Naive thymus-derived CD8-positive, alpha-beta T cell (primary cell): ENCODE measurements at regions not wholly inside any gene's neighbourhood (a gene's known extent, or its start where the extent isn't known, plus 50 kb on each side); places are given as distances from the start of the nearest gene placed in this dataset.

ENCODE experiments used
- ATAC-seq, 2 donors: fragments of 150-1000 bp; cut with Tn5 transposase in 1 of 2; sonication (Bioruptor Pico), chemical (Tn5 transposase) in 1 of 2; 1 replicate in 1 of 2; 2 replicates in 1 of 2; pipeline ENCODE4 v1.10.0; 2021; ENCODE audit warnings: mild to moderate bottlenecking in 2 of 2, moderate library complexity in 2 of 2
- POLR2A ChIA-PET: fragments of 350-600 bp; sonication (Branson Sonifier 250); formaldehyde crosslinking; loops from one replicate; lab custom pipeline; 2021; ENCODE audit warnings: antibody characterized with exemption; lab: Charles Lee
- DNase-seq, 10 donors: peaks; one replicate each; pipeline versions ENCODE4 v3.0.0 to v3.0.0-alpha.2; 2020 to 2022
- H3K27ac Mint-ChIP-seq, 10 donors: one replicate each; pipeline ENCODE4 v1.8.0; 2020 to 2022; ENCODE audit warnings: mild to moderate bottlenecking in 10 of 10, mixed read lengths in 10 of 10, moderate library complexity in 4 of 10, inconsistent platforms in 1 of 10
- H3K27me3 Mint-ChIP-seq, 5 donors: one replicate each; pipeline ENCODE4 v1.8.0; 2021 to 2022; ENCODE audit warnings: mixed read lengths in 5 of 5
- H3K36me3 Mint-ChIP-seq, 3 donors: one replicate each; pipeline ENCODE4 v1.8.0; 2020 to 2022; ENCODE audit warnings: mixed read lengths in 3 of 3, mild to moderate bottlenecking in 2 of 3, inconsistent platforms in 1 of 3
- H3K4me1 Mint-ChIP-seq, 4 donors: one replicate each; pipeline ENCODE4 v1.8.0; 2021 to 2022; ENCODE audit warnings: mixed read lengths in 4 of 4
- H3K4me3 Mint-ChIP-seq, 10 donors: one replicate each; pipeline ENCODE4 v1.8.0; 2020 to 2022; ENCODE audit warnings: mild to moderate bottlenecking in 10 of 10, mixed read lengths in 10 of 10, moderate library complexity in 6 of 10, inconsistent platforms in 1 of 10
- H3K9me3 Mint-ChIP-seq, 9 donors: one replicate each; pipeline ENCODE4 v1.8.0; 2020 to 2022; ENCODE audit warnings: mixed read lengths in 9 of 9, mild to moderate bottlenecking in 3 of 9, inconsistent platforms in 1 of 9, moderate library complexity in 1 of 9

- Mint-ChIP-seq H3K9me3 (no peaks in the 10 kb centered on the region), H3K27me3 (peaks cover 0 to 11% (median 4%) of the 10 kb centered on the region in 5 donors), H3K4me3 (no peak overlapping the region), H3K27ac (no peak overlapping the region), H3K36me3 (no peaks in the 10 kb centered on the region), H3K4me1 (peaks cover 0 to 30% (median 0%) of the 10 kb centered on the region in 4 donors)
- ATAC-seq, result no peak
- POLR2A ChIA-PET, result interaction anchor here (0.5 kb wide), 1 partner anchor 18 kb away, joined by 3 read pairs; no protein-coding TSS in a partner anchor
- DNase-seq, result no peak
Measured at GRCh38 chr6:47360388-47360787, 50.7 kb upstream of the TNFRSF21 start.

- Mint-ChIP-seq H3K4me1 (peaks cover 0 to 22% (median 0%) of the 10 kb centered on the region in 4 donors), H3K27ac (no peak overlapping the region), H3K27me3 (peaks cover 0 to 11% (median 3%) of the 10 kb centered on the region in 5 donors), H3K4me3 (no peak overlapping the region), H3K36me3 (no peaks in the 10 kb centered on the region), H3K9me3 (peaks cover 0 to 1% (median 0%) of the 10 kb centered on the region in 9 donors)
- no peak for ATAC-seq
- POLR2A ChIA-PET, result no interaction called here
- DNase-seq, result no peak
Measured at GRCh38 chr6:47362857-47363461, 53.3 kb upstream of the TNFRSF21 start.

GRCh38 chr6:47363736-47364135, 54.0 kb upstream of the TNFRSF21 start:
- peaks cover 0 to 15% (median 0%) of the 10 kb centered on the region in 4 donors for H3K4me1 Mint-ChIP-seq
- POLR2A ChIA-PET, result no interaction called here
- no peak overlapping the region for H3K4me3 Mint-ChIP-seq
- DNase-seq, result no peak
- ATAC-seq, result no peak
- H3K36me3 Mint-ChIP-seq, result no peaks in the 10 kb centered on the region
- H3K27me3 Mint-ChIP-seq, result peaks cover 0 to 11% (median 3%) of the 10 kb centered on the region in 5 donors
- H3K27ac Mint-ChIP-seq, result no peak overlapping the region
- H3K9me3 Mint-ChIP-seq, result peaks cover 0 to 1% (median 0%) of the 10 kb centered on the region in 9 donors

- Mint-ChIP-seq H3K4me3 (no peak overlapping the region), H3K27me3 (peaks cover 0 to 8% (median 0%) of the 10 kb centered on the region in 5 donors), H3K9me3 (peaks cover 0 to 1% (median 0%) of the 10 kb centered on the region in 9 donors), H3K4me1 (no peaks in the 10 kb centered on the region), H3K36me3 (no peaks in the 10 kb centered on the region), H3K27ac (no peak overlapping the region)
- DNase-seq (no peak), ATAC-seq (no peak)
- POLR2A ChIA-PET, result no interaction called here
Measured at GRCh38 chr6:47366335-47366890, 56.7 kb upstream of the TNFRSF21 start.

- Mint-ChIP-seq H3K9me3 (no peaks in the 10 kb centered on the region), H3K4me1 (peaks cover 0 to 6% (median 0%) of the 10 kb centered on the region in 4 donors), H3K27me3 (no peaks in the 10 kb centered on the region), H3K36me3 (no peaks in the 10 kb centered on the region), H3K4me3 (no peak overlapping the region), H3K27ac (no peak overlapping the region)
- POLR2A ChIA-PET, result no interaction called here
- ATAC-seq (no peak), DNase-seq (no peak)
Measured at GRCh38 chr6:47371139-47371869, 61.6 kb upstream of the TNFRSF21 start.

GRCh38 chr6:47371870-47372255, 62.2 kb upstream of the TNFRSF21 start:
- no peaks in the 10 kb centered on the region for H3K27me3 Mint-ChIP-seq
- no peak overlapping the region for H3K27ac Mint-ChIP-seq
- no peaks in the 10 kb centered on the region for H3K9me3 Mint-ChIP-seq
- POLR2A ChIA-PET, result no interaction called here
- DNase-seq (no peak), ATAC-seq (no peak)
- H3K36me3 Mint-ChIP-seq, result no peaks in the 10 kb centered on the region
- no peak overlapping the region for H3K4me3 Mint-ChIP-seq
- peaks cover 2 to 6% (median 3%) of the 10 kb centered on the region in 4 donors for H3K4me1 Mint-ChIP-seq

- DNase-seq (no peak), ATAC-seq (no peak)
- H3K27me3 Mint-ChIP-seq, result no peaks in the 10 kb centered on the region
- H3K9me3 Mint-ChIP-seq, result no peaks in the 10 kb centered on the region
- no peaks in the 10 kb centered on the region for H3K36me3 Mint-ChIP-seq
- H3K4me1 Mint-ChIP-seq, result peaks cover 2 to 8% (median 6%) of the 10 kb centered on the region in 4 donors
- no peak overlapping the region for H3K4me3 Mint-ChIP-seq
- H3K27ac Mint-ChIP-seq, result no peak overlapping the region
- POLR2A ChIA-PET, result no interaction called here
Measured at GRCh38 chr6:47372318-47372717, 62.6 kb upstream of the TNFRSF21 start.

- peak overlapping the region in 1 of 10 donors; percentile 80 for H3K27ac Mint-ChIP-seq
- H3K36me3 Mint-ChIP-seq, result no peaks in the 10 kb centered on the region
- POLR2A ChIA-PET, result no interaction called here
- H3K27me3 Mint-ChIP-seq, result peaks cover 0 to 3% (median 0%) of the 10 kb centered on the region in 5 donors
- H3K4me1 Mint-ChIP-seq, result peaks cover 2 to 8% (median 6%) of the 10 kb centered on the region in 4 donors
- no peaks in the 10 kb centered on the region for H3K9me3 Mint-ChIP-seq
- no peak overlapping the region for H3K4me3 Mint-ChIP-seq
- DNase-seq (no peak), ATAC-seq (no peak)
Measured at GRCh38 chr6:47375426-47375825, 65.7 kb upstream of the TNFRSF21 start.

- POLR2A ChIA-PET, result no interaction called here
- no peak overlapping the region for H3K27ac Mint-ChIP-seq
- peaks cover 0 to 3% (median 0%) of the 10 kb centered on the region in 5 donors for H3K27me3 Mint-ChIP-seq
- no peaks in the 10 kb centered on the region for H3K9me3 Mint-ChIP-seq
- H3K4me3 Mint-ChIP-seq, result peak overlapping the region in 1 of 10 donors; percentile 14
- H3K4me1 Mint-ChIP-seq, result peaks cover 2 to 8% (median 6%) of the 10 kb centered on the region in 4 donors
- ATAC-seq (peak; percentile 61 to 76), DNase-seq (peak in 1 of 10 donors; percentile 13)
- no peaks in the 10 kb centered on the region for H3K36me3 Mint-ChIP-seq
Measured at GRCh38 chr6:47376930-47377329, 67.2 kb upstream of the TNFRSF21 start.

GRCh38 chr6:47377971-47378370, 68.3 kb upstream of the TNFRSF21 start:
- Mint-ChIP-seq H3K27me3 (peaks cover 0 to 3% (median 0%) of the 10 kb centered on the region in 5 donors), H3K4me1 (peaks cover 2 to 8% (median 6%) of the 10 kb centered on the region in 4 donors), H3K4me3 (no peak overlapping the region), H3K27ac (no peak overlapping the region), H3K36me3 (no peaks in the 10 kb centered on the region), H3K9me3 (peaks cover 0 to under 1% (median 0%) of the 10 kb centered on the region in 9 donors)
- POLR2A ChIA-PET, result interaction anchor here (0.7 kb wide), 1 partner anchor 17 kb away, joined by 3 read pairs; no protein-coding TSS in a partner anchor
- DNase-seq (no peak), ATAC-seq (no peak)

- DNase-seq (no peak), ATAC-seq (no peak)
- Mint-ChIP-seq H3K36me3 (no peaks in the 10 kb centered on the region), H3K27ac (peak overlapping the region in 1 of 10 donors; percentile 73), H3K9me3 (peaks cover 0 to 9% (median 5%) of the 10 kb centered on the region in 9 donors), H3K4me1 (peaks cover 2 to 8% (median 6%) of the 10 kb centered on the region in 4 donors), H3K4me3 (no peak overlapping the region), H3K27me3 (peaks cover 0 to 9% (median 0%) of the 10 kb centered on the region in 5 donors)
- POLR2A ChIA-PET, result no interaction called here
Measured at GRCh38 chr6:47379328-47379727, 69.6 kb upstream of the TNFRSF21 start.

- ATAC-seq (no peak), DNase-seq (no peak)
- H3K4me1 Mint-ChIP-seq, result peaks cover 2 to 6% (median 6%) of the 10 kb centered on the region in 4 donors
- peaks cover 0 to 9% (median 5%) of the 10 kb centered on the region in 9 donors for H3K9me3 Mint-ChIP-seq
- H3K27ac Mint-ChIP-seq, result no peak overlapping the region
- POLR2A ChIA-PET, result no interaction called here
- peaks cover 0 to under 1% (median 0%) of the 10 kb centered on the region in 3 donors for H3K36me3 Mint-ChIP-seq
- peaks cover 0 to 9% (median 0%) of the 10 kb centered on the region in 5 donors for H3K27me3 Mint-ChIP-seq
- no peak overlapping the region for H3K4me3 Mint-ChIP-seq
Measured at GRCh38 chr6:47380251-47380650, 70.5 kb upstream of the TNFRSF21 start.

- POLR2A ChIA-PET, result no interaction called here
- H3K4me3 Mint-ChIP-seq, result no peak overlapping the region
- H3K27me3 Mint-ChIP-seq, result peaks cover 0 to 9% (median 2%) of the 10 kb centered on the region in 5 donors
- no peak overlapping the region for H3K27ac Mint-ChIP-seq
- H3K4me1 Mint-ChIP-seq, result peaks cover 2 to 6% (median 4%) of the 10 kb centered on the region in 4 donors
- ATAC-seq (no peak), DNase-seq (no peak)
- H3K36me3 Mint-ChIP-seq, result peaks cover 0 to 4% (median 0%) of the 10 kb centered on the region in 3 donors
- H3K9me3 Mint-ChIP-seq, result peaks cover 0 to 11% (median 6%) of the 10 kb centered on the region in 9 donors
Measured at GRCh38 chr6:47381036-47381435, 71.3 kb upstream of the TNFRSF21 start.
